Stimulated activated naive B cell treated with anti-CD40 and anti-IgM and Interleukin-4, amounts not matched to agents 10 μg/mL and 1 μg/mL and 100 μg/mL, for 72 hours (primary cell): ENCODE measurements at regions not wholly inside any gene's neighbourhood (a gene's known extent, or its start where the extent isn't known, plus 50 kb on each side); places are given as distances from the start of the nearest gene placed in this dataset.

ENCODE experiments used
- ATAC-seq, 2 donors: fragments of 150-1000 bp; cut with Tn5 transposase; replicated peaks; 2 replicates each; pipeline ENCODE4 v1.10.0; 2021; ENCODE audit warnings: moderate library complexity in 1 of 2
- DNase-seq: peaks from one replicate; pipeline ENCODE4 v3.0.0; 2021
- H3K27ac Mint-ChIP-seq: one replicate; pipeline ENCODE4 v1.8.0; 2022; ENCODE audit warnings: mild to moderate bottlenecking, mixed read lengths
- H3K27me3 Mint-ChIP-seq, 2 donors: one replicate each; pipeline ENCODE4 v1.8.0; 2022; ENCODE audit warnings: mixed read lengths in 2 of 2
- H3K36me3 Mint-ChIP-seq, 2 donors: one replicate each; pipeline ENCODE4 v1.8.0; 2022; ENCODE audit warnings: mixed read lengths in 2 of 2, mild to moderate bottlenecking in 1 of 2
- H3K4me1 Mint-ChIP-seq, 2 donors: one replicate each; pipeline ENCODE4 v1.8.0; 2022; ENCODE audit warnings: mixed read lengths in 2 of 2, mild to moderate bottlenecking in 1 of 2
- H3K4me3 Mint-ChIP-seq, 2 donors: one replicate each; pipeline ENCODE4 v1.8.0; 2022; ENCODE audit warnings: mild to moderate bottlenecking in 2 of 2, mixed read lengths in 2 of 2, moderate library complexity in 1 of 2
- H3K9me3 Mint-ChIP-seq, 2 donors: one replicate each; pipeline ENCODE4 v1.8.0; 2022; ENCODE audit warnings: mixed read lengths in 2 of 2, mild to moderate bottlenecking in 1 of 2

GRCh38 chr9:7546261-7546660 is 253.3 kb downstream of the DMAC1 start:
- Mint-ChIP-seq H3K4me3 (no peak overlapping the region), H3K27ac (no peak overlapping the region), H3K9me3 (no peaks in the 10 kb centered on the region), H3K27me3 (peaks cover 19 to 34% of the 10 kb centered on the region in 2 donors), H3K36me3 (no peaks in the 10 kb centered on the region), H3K4me1 (no peaks in the 10 kb centered on the region)
- ATAC-seq (no peak), DNase-seq (no peak)

- Mint-ChIP-seq H3K27me3 (peaks cover 14 to 36% of the 10 kb centered on the region in 2 donors), H3K27ac (no peak overlapping the region), H3K4me1 (no peaks in the 10 kb centered on the region), H3K36me3 (no peaks in the 10 kb centered on the region), H3K4me3 (no peak overlapping the region), H3K9me3 (no peaks in the 10 kb centered on the region)
- ATAC-seq: no peak
- no peak for DNase-seq
These were observed 254.0 kb downstream of the DMAC1 start for GRCh38 chr9:7545371-7546165.

- no peak for DNase-seq
- no peaks in the 10 kb centered on the region for H3K9me3 Mint-ChIP-seq
- H3K36me3 Mint-ChIP-seq: no peaks in the 10 kb centered on the region
- no peaks in the 10 kb centered on the region for H3K4me1 Mint-ChIP-seq
- H3K4me3 Mint-ChIP-seq: no peak overlapping the region
- ATAC-seq: peak; percentile 27 to 51
- peaks cover 0 to 25% of the 10 kb centered on the region in 2 donors for H3K27me3 Mint-ChIP-seq
- no peak overlapping the region for H3K27ac Mint-ChIP-seq
These were observed 256.9 kb downstream of the DMAC1 start for GRCh38 chr9:7542693-7543092.

- H3K27me3 Mint-ChIP-seq: peaks cover 0 to 25% of the 10 kb centered on the region in 2 donors
- H3K27ac Mint-ChIP-seq: no peak overlapping the region
- ATAC-seq (no peak), DNase-seq (no peak)
- no peaks in the 10 kb centered on the region for H3K4me1 Mint-ChIP-seq
- no peak overlapping the region for H3K4me3 Mint-ChIP-seq
- no peaks in the 10 kb centered on the region for H3K9me3 Mint-ChIP-seq
- H3K36me3 Mint-ChIP-seq: no peaks in the 10 kb centered on the region
These were observed 257.5 kb downstream of the DMAC1 start for GRCh38 chr9:7542126-7542525.

- Mint-ChIP-seq H3K9me3 (no peaks in the 10 kb centered on the region), H3K36me3 (no peaks in the 10 kb centered on the region), H3K4me1 (no peaks in the 10 kb centered on the region), H3K27ac (no peak overlapping the region), H3K27me3 (peaks cover 12 to 18% of the 10 kb centered on the region in 2 donors), H3K4me3 (no peak overlapping the region)
- ATAC-seq (peak; percentile 80 to 82), DNase-seq (peak; percentile 15)
These were observed 263.2 kb downstream of the DMAC1 start for GRCh38 chr9:7536310-7536939.

GRCh38 chr9:7534211-7534935 is 265.2 kb downstream of the DMAC1 start:
- Mint-ChIP-seq H3K4me1 (no peaks in the 10 kb centered on the region), H3K27ac (no peak overlapping the region), H3K36me3 (no peaks in the 10 kb centered on the region), H3K4me3 (no peak overlapping the region), H3K9me3 (no peaks in the 10 kb centered on the region), H3K27me3 (peaks cover 21 to 32% of the 10 kb centered on the region in 2 donors)
- ATAC-seq: no peak
- DNase-seq: no peak

GRCh38 chr9:7533376-7534090 is 266.0 kb downstream of the DMAC1 start:
- Mint-ChIP-seq H3K27ac (no peak overlapping the region), H3K4me3 (no peak overlapping the region)

GRCh38 chr9:7523426-7524043 is 276.0 kb downstream of the DMAC1 start:
- Mint-ChIP-seq H3K36me3 (no peaks in the 10 kb centered on the region), H3K9me3 (no peaks in the 10 kb centered on the region), H3K27me3 (no peaks in the 10 kb centered on the region), H3K4me1 (no peaks in the 10 kb centered on the region), H3K4me3 (no peak overlapping the region), H3K27ac (no peak overlapping the region)
- ATAC-seq: no peak
- no peak for DNase-seq

More at GRCh38 chr9:7533376-7534090, 266.0 kb downstream of the DMAC1 start:
- Mint-ChIP-seq H3K4me1 (no peaks in the 10 kb centered on the region), H3K27me3 (peaks cover 21 to 36% of the 10 kb centered on the region in 2 donors), H3K9me3 (no peaks in the 10 kb centered on the region), H3K36me3 (no peaks in the 10 kb centered on the region)
- DNase-seq: no peak
- peak in 1 of 2 donors; percentile 31 for ATAC-seq

- Mint-ChIP-seq H3K9me3 (no peaks in the 10 kb centered on the region), H3K4me1 (no peaks in the 10 kb centered on the region), H3K36me3 (no peaks in the 10 kb centered on the region), H3K4me3 (no peak overlapping the region), H3K27me3 (no peaks in the 10 kb centered on the region), H3K27ac (no peak overlapping the region)
- DNase-seq (no peak), ATAC-seq (no peak)
These were observed 279.2 kb downstream of the DMAC1 start for GRCh38 chr9:7520396-7520795.

GRCh38 chr9:7516376-7516775 is 283.2 kb downstream of the DMAC1 start:
- Mint-ChIP-seq H3K9me3 (no peaks in the 10 kb centered on the region), H3K27ac (no peak overlapping the region), H3K27me3 (peaks cover 0 to 10% of the 10 kb centered on the region in 2 donors), H3K4me3 (no peak overlapping the region), H3K36me3 (no peaks in the 10 kb centered on the region), H3K4me1 (no peaks in the 10 kb centered on the region)
- no peak for DNase-seq
- no peak for ATAC-seq

- Mint-ChIP-seq H3K27me3 (peaks cover 0 to 10% of the 10 kb centered on the region in 2 donors), H3K36me3 (no peaks in the 10 kb centered on the region), H3K27ac (no peak overlapping the region), H3K4me1 (no peaks in the 10 kb centered on the region), H3K9me3 (no peaks in the 10 kb centered on the region), H3K4me3 (no peak overlapping the region)
- ATAC-seq (no peak), DNase-seq (no peak)
These were observed 289.4 kb downstream of the DMAC1 start for GRCh38 chr9:7510199-7510598.

- H3K9me3 Mint-ChIP-seq: no peaks in the 10 kb centered on the region
- no peaks in the 10 kb centered on the region for H3K4me1 Mint-ChIP-seq
- peaks cover 3 to 10% of the 10 kb centered on the region in 2 donors for H3K27me3 Mint-ChIP-seq
- no peak overlapping the region for H3K4me3 Mint-ChIP-seq
- DNase-seq (no peak), ATAC-seq (no peak)
- H3K36me3 Mint-ChIP-seq: no peaks in the 10 kb centered on the region
- no peak overlapping the region for H3K27ac Mint-ChIP-seq
These were observed 289.9 kb downstream of the DMAC1 start for GRCh38 chr9:7509576-7510145.

- no peak for ATAC-seq
- no peak overlapping the region for H3K27ac Mint-ChIP-seq
- no peak for DNase-seq
- H3K9me3 Mint-ChIP-seq: peaks cover 0 to 2% of the 10 kb centered on the region in 2 donors
- peaks cover 8 to 10% of the 10 kb centered on the region in 2 donors for H3K27me3 Mint-ChIP-seq
- H3K36me3 Mint-ChIP-seq: no peaks in the 10 kb centered on the region
- H3K4me1 Mint-ChIP-seq: no peaks in the 10 kb centered on the region
- H3K4me3 Mint-ChIP-seq: no peak overlapping the region
These were observed 291.1 kb downstream of the DMAC1 start for GRCh38 chr9:7508516-7508915.
